Neural cell (in vitro differentiated cells): ENCODE measurements at regions not wholly inside any gene's neighbourhood (a gene's known extent, or its start where the extent isn't known, plus 50 kb on each side); places are given as distances from the start of the nearest gene placed in this dataset.

Experiments used
- EP300 ChIP-seq: fragments of 450-650 bp; conservative IDR thresholded peaks from 2 replicates; pipeline ENCODE4 v1.6.1; 2014; ENCODE audit warnings: antibody characterized with exemption, mild to moderate bottlenecking, moderate library complexity; ENCODE audit not compliant: poor library complexity, severe bottlenecking
- EZH2 ChIP-seq: fragments of 200-600, 300-800 bp; shearing (Covaris generic), sonication (generic); IDR thresholded peaks from 2 replicates; pipeline ENCODE4 v1.6.1; 2014; ENCODE audit warnings: antibody characterized with exemption, low read length, borderline replicate concordance, mild to moderate bottlenecking; ENCODE audit not compliant: insufficient read depth, poor library complexity, severe bottlenecking
- TAF1 ChIP-seq: IDR thresholded peaks from 2 replicates; pipeline ENCODE4 v1.6.1; 2012; ENCODE audit warnings: low read depth

DNA sequence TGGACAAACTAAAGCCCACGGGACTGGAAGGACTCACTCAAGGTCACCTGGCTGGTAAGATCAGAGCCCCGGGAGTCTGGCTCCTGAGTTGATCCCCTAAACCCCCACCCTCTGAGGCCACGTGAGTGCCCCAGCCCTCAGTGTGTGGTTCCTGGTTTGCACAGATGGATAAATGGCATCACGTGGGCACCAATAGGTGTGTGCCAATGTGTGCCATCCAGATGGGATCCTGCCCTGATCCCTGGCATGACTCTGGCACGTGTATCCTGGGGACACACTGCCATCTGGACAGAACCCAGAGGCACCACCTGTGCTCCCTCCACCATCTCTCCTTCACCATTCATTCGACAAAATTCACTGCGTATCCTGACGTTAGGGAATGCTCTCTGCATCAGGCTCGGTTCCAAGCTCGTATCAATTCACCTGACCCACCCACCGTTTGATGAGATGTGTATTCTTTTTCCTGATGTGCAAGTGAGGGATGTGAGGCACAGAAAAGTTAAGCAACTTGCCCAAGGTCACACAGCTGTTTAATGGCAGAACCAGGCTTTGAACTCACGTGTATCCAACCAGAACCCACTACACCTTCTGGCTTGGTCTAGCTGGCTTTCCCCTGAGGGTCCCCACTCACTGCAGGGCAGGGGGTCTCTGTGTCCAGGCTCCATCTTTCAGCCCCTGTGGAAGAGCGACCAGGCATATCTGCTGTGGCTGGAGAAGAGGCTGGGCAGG, 49.8 kb upstream of the PAX7 start:
- TF ChIP-seq EP300, result no peak
- TF ChIP-seq TAF1, result no peak
- no peak for TF ChIP-seq EZH2
